Endothelial cell of umbilical vein (primary cell): ENCODE measurements at regions not wholly inside any gene's neighbourhood (a gene's known extent, or its start where the extent isn't known, plus 50 kb on each side); places are given as distances from the start of the nearest gene placed in this dataset.

Source experiments
- BruUV-seq: library from RNA; stranded (reverse); fragments of 400-500 nt; replicated peaks from 2 replicates; lab custom pipeline; 2021; lab: Mats Ljungman, UMichigan
- CTCF ChIA-PET: fragments of 300-600, 350-600 bp; sonication (Branson Sonifier 250); formaldehyde crosslinking; loops from one replicate; lab custom pipeline; 2021; ENCODE audit warnings: antibody characterized with exemption, inconsistent platforms; lab: Charles Lee
- POLR2A ChIA-PET: fragments of 300-600, 350-600 bp; sonication (Branson Sonifier 250); formaldehyde crosslinking; loops from one replicate; lab custom pipeline; 2021; ENCODE audit warnings: antibody characterized with exemption, inconsistent platforms; lab: Charles Lee
- DNase-seq: peaks from one replicate; pipeline ENCODE4 v3.0.0-alpha.2; 2011; ENCODE audit warnings: low read depth, low spot score
- FAIRE-seq: peaks from 2 replicates; lab custom pipeline; 2011; peaks lifted over from hg19 to GRCh38; lab: Jason Lieb, UNC
- H2AFZ ChIP-seq: 2 replicates; pipeline ENCODE4 v1.6.0; 2012; ENCODE audit warnings: low read depth, low read length, control low read depth, inconsistent platforms
- H3K27ac ChIP-seq: 2 replicates; pipeline ENCODE4 v1.5.1; 2011; ENCODE audit warnings: low read depth, mild to moderate bottlenecking, control low read depth, low read length, moderate library complexity; ENCODE audit not compliant: insufficient read depth
- H3K27me3 ChIP-seq, 2 experiments: 2 replicates each; pipeline versions ENCODE4 v1.6.0 to v1.6.1; 2011; ENCODE audit warnings: low read length in 2 of 2, mixed read lengths in 1 of 2; ENCODE audit not compliant: control insufficient read depth in 2 of 2, insufficient read depth in 2 of 2
- H3K36me3 ChIP-seq, 2 experiments: 2 replicates in 1 of 2; 3 replicates in 1 of 2; pipeline ENCODE4 v1.5.1; 2011; ENCODE audit warnings: low read length in 2 of 2, mild to moderate bottlenecking in 1 of 2, moderate library complexity in 1 of 2; ENCODE audit not compliant: control insufficient read depth in 2 of 2, insufficient read depth in 2 of 2; ENCODE audit errors: extremely low read depth in 1 of 2
- H3K4me1 ChIP-seq: 3 replicates; pipeline ENCODE4 v1.5.1; 2011; ENCODE audit warnings: mild to moderate bottlenecking, low read length; ENCODE audit not compliant: control insufficient read depth, insufficient read depth; ENCODE audit errors: extremely low read depth
- H3K4me2 ChIP-seq: 2 replicates; pipeline ENCODE4 v1.6.1; 2011; ENCODE audit warnings: low read length, control low read depth, mixed read lengths; ENCODE audit not compliant: insufficient read depth
- H3K4me3 ChIP-seq, 3 experiments: fragments of 200-600 bp in 1 of 3; sonication (generic), shearing (Covaris generic) in 1 of 3; replicated peaks in 1 of 3; 2 replicates each; pipeline ENCODE4 v1.5.1; 2011 to 2016; ENCODE audit warnings: control low read depth in 3 of 3, low read length in 3 of 3, mild to moderate bottlenecking in 2 of 3, inconsistent platforms in 1 of 3, low read depth in 1 of 3, moderate library complexity in 1 of 3; ENCODE audit not compliant: insufficient read depth in 1 of 3
- H3K79me2 ChIP-seq: 2 replicates; pipeline ENCODE4 v1.6.0; 2012; ENCODE audit warnings: low read length, inconsistent platforms; ENCODE audit not compliant: control insufficient read depth, insufficient read depth
- H3K9ac ChIP-seq: replicated peaks from 2 replicates; pipeline ENCODE3; 2011; ENCODE audit warnings: low read length, control low read depth; ENCODE audit not compliant: insufficient read depth; ENCODE audit errors: extremely low read depth
- H3K9me1 ChIP-seq: replicated peaks from 3 replicates; pipeline ENCODE4 v1.6.0; 2011; ENCODE audit warnings: mild to moderate bottlenecking, low read length; ENCODE audit not compliant: control insufficient read depth, insufficient read depth; ENCODE audit errors: extremely low read depth
- H3K9me3 ChIP-seq: replicated peaks from 2 replicates; pipeline ENCODE4 v1.5.1; 2012; ENCODE audit warnings: low read length, inconsistent platforms; ENCODE audit not compliant: control insufficient read depth, insufficient read depth
- H4K20me1 ChIP-seq: replicated peaks from 2 replicates; pipeline ENCODE3; 2011; ENCODE audit warnings: mild to moderate bottlenecking, low read length; ENCODE audit not compliant: control insufficient read depth, insufficient read depth; ENCODE audit errors: extremely low read depth
- GATA2 ChIP-seq: IDR thresholded peaks from 2 replicates; pipeline ENCODE4 v1.7.0; 2011; ENCODE audit warnings: low read depth, mild to moderate bottlenecking, moderate library complexity, mixed read lengths, low read length; ENCODE audit not compliant: insufficient read length, insufficient read depth
- JUN ChIP-seq: IDR thresholded peaks from 2 replicates; pipeline ENCODE4 v1.6.1; 2011; ENCODE audit warnings: borderline replicate concordance, low read depth; ENCODE audit not compliant: insufficient read length, insufficient read depth
- MYC ChIP-seq: IDR thresholded peaks from one replicate; pipeline ENCODE4 v1.6.1; 2011; ENCODE audit warnings: mild to moderate bottlenecking, low read depth, low read length
- POLR2A ChIP-seq: IDR thresholded peaks from 2 replicates; pipeline ENCODE4 v1.6.1; 2012; ENCODE audit warnings: low read depth, mild to moderate bottlenecking, control low read depth, low read length
- POLR2AphosphoS5 ChIP-seq: IDR thresholded peaks from 2 replicates; pipeline ENCODE4 v1.6.1; 2012; ENCODE audit warnings: low read depth, mild to moderate bottlenecking, control low read depth, low read length, moderate library complexity; ENCODE audit not compliant: insufficient read depth
- dilution Hi-C: fragments of 300-500 bp; cut with MboI; formaldehyde crosslinking; loops from one replicate; pipeline ENCODE4 v1.15.0; 2019; ENCODE audit warnings: low sequenced_read_pairs; ENCODE audit not compliant: extremely low pct_ligation_motif_present
- intact Hi-C: fragments of 100-400 bp; cut with micrococcal nuclease; formaldehyde crosslinking; loops from one replicate; pipeline ENCODE4 v1.10.0; 2022
- TF ChIP-seq, protein P1 (sequence below), 2 donors: IDR thresholded peaks; 1 replicate in 1 of 2; 2 replicates in 1 of 2; pipeline ENCODE4 v1.5.1; 2011; ENCODE audit warnings: low read length in 2 of 2, mild to moderate bottlenecking in 2 of 2, moderate library complexity in 2 of 2, control low read depth in 1 of 2, inconsistent platforms in 1 of 2, low read depth in 1 of 2; ENCODE audit not compliant: insufficient read depth in 1 of 2; ENCODE audit errors: extremely low read depth in 1 of 2
- TF ChIP-seq, protein P2 (sequence below): IDR thresholded peaks from 2 replicates; pipeline ENCODE4 v1.6.1; 2011; ENCODE audit not compliant: insufficient read depth, insufficient read length

DNA sequence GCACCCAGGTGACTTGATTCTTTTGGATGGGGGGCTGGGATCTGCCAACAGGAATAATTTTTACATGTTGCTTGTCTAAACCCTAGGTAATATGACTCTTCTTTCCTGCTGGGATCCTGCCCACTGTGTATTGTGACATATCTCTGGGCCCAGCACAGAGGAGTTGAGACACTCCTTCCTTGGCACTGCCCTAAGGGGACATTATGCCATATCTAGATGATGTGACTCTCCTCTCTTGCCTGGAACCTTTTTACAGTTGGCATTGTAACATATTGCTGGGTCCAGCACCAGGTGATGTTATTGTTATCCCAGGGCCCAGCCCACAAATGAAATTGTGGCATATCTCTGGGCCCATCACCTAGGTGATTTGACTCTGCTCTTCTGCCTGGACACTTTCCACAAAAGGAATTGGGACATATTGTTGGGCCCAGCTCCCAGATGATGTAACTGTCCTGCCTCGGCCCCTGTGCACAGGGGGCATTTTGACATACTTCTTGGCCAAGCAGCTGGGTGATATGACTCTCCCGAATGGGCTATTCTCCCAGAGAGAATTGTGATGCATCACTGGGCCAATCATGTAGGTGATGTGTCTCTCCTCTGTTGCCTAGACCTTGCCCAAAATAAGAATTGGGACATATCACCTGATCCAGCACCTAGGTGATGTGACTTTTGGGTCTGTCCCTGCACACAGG lies 1837.7 kb downstream of the TP53TG3F start:
- no peak overlapping the region for H3K27ac ChIP-seq
- ChIA-PET POLR2A (no interaction called here), CTCF (no interaction called here)
- no peaks in the 10 kb centered on the region for H3K36me3 ChIP-seq
- H3K9ac ChIP-seq = no peak overlapping the region
- H3K4me3 ChIP-seq = no peak overlapping the region
- no peak for FAIRE-seq
- dilution Hi-C loops = no loop called here
- BruUV-seq = no TSS peak
- TF ChIP-seq MYC (no peak), POLR2A (no peak), JUN (no peak), POLR2AphosphoS5 (no peak), GATA2 (no peak)
- TF ChIP-seq, protein P1, sequence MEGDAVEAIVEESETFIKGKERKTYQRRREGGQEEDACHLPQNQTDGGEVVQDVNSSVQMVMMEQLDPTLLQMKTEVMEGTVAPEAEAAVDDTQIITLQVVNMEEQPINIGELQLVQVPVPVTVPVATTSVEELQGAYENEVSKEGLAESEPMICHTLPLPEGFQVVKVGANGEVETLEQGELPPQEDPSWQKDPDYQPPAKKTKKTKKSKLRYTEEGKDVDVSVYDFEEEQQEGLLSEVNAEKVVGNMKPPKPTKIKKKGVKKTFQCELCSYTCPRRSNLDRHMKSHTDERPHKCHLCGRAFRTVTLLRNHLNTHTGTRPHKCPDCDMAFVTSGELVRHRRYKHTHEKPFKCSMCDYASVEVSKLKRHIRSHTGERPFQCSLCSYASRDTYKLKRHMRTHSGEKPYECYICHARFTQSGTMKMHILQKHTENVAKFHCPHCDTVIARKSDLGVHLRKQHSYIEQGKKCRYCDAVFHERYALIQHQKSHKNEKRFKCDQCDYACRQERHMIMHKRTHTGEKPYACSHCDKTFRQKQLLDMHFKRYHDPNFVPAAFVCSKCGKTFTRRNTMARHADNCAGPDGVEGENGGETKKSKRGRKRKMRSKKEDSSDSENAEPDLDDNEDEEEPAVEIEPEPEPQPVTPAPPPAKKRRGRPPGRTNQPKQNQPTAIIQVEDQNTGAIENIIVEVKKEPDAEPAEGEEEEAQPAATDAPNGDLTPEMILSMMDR (IDR thresholded peaks at IDR 0.05; ENCODE audit: extremely low read depth in 1 of 2, insufficient read depth in 1 of 2, low read depth in 1 of 2, low read length in 2 of 2) = no peak
- TF ChIP-seq, protein P2, sequence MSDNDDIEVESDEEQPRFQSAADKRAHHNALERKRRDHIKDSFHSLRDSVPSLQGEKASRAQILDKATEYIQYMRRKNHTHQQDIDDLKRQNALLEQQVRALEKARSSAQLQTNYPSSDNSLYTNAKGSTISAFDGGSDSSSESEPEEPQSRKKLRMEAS = no peak
- no peaks in the 10 kb centered on the region for H3K9me1 ChIP-seq
- intact Hi-C loops = no loop called here
- H2AFZ ChIP-seq = no peak overlapping the region
- H4K20me1 ChIP-seq = no peaks in the 10 kb centered on the region
- H3K4me1 ChIP-seq = no peaks in the 10 kb centered on the region
- DNase-seq = no peak
- no peaks in the 10 kb centered on the region for H3K79me2 ChIP-seq
- H3K4me2 ChIP-seq = no peak overlapping the region
- H3K27me3 ChIP-seq = no peaks in the 10 kb centered on the region
- peaks cover 4% of the 10 kb centered on the region for H3K9me3 ChIP-seq
